ENCODE measurements at regions not wholly inside any gene's neighbourhood (a gene's known extent, or its start where the extent isn't known, plus 50 kb on each side); places are given as distances from the start of the nearest gene placed in this dataset.

DNA sequence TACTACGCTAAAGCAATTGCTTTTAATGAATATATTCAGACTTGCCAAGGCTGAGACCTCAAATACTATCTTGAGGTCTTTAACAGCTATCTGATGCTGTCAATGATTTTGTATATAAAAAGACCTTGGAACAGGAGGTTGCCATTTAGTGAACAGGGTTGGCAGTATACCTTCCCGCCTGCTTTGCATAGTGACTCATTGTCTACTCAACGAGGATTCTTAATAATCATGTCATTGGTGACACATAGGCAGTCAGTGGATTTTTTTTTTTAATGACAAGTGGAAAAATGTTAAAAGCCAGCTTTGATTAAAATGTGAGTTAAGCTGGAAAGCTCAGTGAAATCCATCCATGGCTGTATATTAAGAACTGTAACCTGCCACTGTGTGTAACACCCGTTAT, 164.0 kb downstream of the ASMT start:
- DNase-seq (ENCODE audit: low read depth): no peak
- no peak overlapping the region for H3K4me3 ChIP-seq (ENCODE audit: low read depth, low read length)
- TF ChIP-seq, protein P1, sequence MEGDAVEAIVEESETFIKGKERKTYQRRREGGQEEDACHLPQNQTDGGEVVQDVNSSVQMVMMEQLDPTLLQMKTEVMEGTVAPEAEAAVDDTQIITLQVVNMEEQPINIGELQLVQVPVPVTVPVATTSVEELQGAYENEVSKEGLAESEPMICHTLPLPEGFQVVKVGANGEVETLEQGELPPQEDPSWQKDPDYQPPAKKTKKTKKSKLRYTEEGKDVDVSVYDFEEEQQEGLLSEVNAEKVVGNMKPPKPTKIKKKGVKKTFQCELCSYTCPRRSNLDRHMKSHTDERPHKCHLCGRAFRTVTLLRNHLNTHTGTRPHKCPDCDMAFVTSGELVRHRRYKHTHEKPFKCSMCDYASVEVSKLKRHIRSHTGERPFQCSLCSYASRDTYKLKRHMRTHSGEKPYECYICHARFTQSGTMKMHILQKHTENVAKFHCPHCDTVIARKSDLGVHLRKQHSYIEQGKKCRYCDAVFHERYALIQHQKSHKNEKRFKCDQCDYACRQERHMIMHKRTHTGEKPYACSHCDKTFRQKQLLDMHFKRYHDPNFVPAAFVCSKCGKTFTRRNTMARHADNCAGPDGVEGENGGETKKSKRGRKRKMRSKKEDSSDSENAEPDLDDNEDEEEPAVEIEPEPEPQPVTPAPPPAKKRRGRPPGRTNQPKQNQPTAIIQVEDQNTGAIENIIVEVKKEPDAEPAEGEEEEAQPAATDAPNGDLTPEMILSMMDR (IDR thresholded peaks at IDR 0.05; ENCODE audit: insufficient read depth, low read depth, low read length): no peak

DNA sequence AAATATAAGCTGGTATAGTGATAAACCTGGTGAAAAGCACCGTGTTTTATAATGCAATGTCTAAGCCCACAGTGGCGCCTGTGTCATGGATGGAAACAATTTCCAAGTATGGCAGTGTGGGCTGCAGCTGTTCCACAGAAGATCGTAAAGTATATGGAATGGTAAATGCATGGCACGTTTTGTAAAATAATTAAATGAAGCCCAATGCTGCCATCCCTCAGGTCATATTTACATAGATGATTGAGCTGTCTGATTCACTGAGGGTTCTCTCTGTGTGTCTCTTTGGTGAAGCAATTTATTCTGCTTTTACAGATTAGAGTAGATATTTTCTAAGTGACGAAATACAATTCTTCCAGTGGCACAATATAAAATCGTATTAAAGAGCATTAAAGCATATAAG, 164.8 kb downstream of the ASMT start:
- DNase-seq (ENCODE audit: low read depth): no peak
- TF ChIP-seq, protein P1 (IDR thresholded peaks at IDR 0.05; ENCODE audit: insufficient read depth, low read depth, low read length): no peak
- no peak overlapping the region for H3K4me3 ChIP-seq (ENCODE audit: low read depth, low read length)

DNA sequence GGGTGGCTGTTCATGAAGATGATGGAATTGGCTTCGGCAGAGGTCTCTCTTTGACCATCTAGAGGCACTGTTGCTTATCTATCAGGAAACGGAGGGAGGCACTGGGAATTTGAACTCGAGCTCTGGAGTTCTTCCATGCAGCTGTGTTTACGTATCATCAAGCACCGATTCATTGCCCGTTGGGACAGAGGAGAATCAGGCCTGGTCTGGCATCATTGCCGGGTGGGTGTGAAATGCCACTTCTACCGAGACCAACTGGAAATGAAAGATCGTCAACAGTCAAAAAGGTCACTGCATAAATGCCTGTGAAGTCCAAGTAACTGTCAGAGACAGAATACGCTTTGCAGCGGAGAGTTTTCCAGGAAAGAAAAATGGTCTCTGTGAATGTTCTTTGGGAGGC, 166.9 kb downstream of the ASMT start:
- TF ChIP-seq, protein P1 (IDR thresholded peaks at IDR 0.05; ENCODE audit: insufficient read depth, low read depth, low read length): no peak

DNA sequence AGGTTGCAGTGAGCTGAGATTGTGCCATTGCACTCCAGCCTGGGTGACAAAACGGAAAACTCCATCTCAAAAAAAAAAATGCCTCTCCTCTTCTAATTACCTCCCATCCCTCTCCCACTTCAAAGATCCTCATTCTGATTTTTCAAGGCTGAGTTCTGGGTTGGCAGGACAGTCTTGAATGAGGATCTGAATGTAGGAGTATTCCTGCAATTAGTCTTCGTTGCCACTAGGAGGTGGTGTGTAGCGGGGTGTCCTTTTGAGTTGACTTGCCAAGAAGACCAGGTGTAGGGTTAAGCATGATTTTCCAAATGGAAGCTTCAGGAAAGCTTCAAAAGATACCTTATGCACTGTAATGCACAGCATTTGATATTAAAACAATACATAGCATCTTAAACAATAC, 169.9 kb downstream of the ASMT start:
- DNase-seq (ENCODE audit: low read depth): no peak
- no peak overlapping the region for H3K4me3 ChIP-seq (ENCODE audit: low read depth, low read length)
- TF ChIP-seq, protein P1 (IDR thresholded peaks at IDR 0.05; ENCODE audit: insufficient read depth, low read depth, low read length): no peak

More for the DNA sequence above, 166.9 kb downstream of the ASMT start:
- DNase-seq (ENCODE audit: low read depth): no peak
- H3K4me3 ChIP-seq (ENCODE audit: low read depth, low read length): no peak overlapping the region

DNA sequence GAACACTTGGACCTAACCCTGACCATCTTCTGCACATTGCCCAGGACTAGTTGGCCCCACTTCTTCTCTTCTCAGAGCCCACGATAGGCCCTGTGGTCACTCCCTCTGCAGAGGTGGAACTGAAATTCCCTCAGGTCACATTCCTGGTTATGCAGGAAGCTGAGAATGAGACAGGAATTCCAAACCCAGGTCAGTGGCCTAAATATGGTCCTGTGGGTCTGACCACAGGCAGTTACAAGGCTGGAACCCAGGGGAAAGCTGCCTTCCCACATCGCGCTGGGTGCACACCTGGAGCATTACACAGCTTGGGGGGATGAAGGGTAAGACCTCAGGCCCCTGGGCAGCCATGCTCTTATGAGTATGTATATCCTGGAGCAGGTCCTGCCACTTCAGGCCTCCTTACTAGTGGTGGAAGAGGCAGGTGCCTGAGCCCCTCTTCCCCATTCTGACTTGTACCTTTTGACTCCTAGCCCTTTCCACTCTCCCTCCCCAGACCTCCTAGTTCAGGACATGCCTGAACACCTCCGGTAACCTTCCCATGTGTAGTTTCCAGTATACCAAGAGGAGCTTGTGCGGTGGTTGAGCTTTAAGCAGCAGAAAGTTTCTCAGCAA, 173.5 kb downstream of the ASMT start:
- no peak for DNase-seq (ENCODE audit: low read depth)
- H3K4me3 ChIP-seq (ENCODE audit: low read depth, low read length): no peak overlapping the region
- TF ChIP-seq, protein P1 (IDR thresholded peaks at IDR 0.05; ENCODE audit: insufficient read depth, low read depth, low read length): no peak

DNA sequence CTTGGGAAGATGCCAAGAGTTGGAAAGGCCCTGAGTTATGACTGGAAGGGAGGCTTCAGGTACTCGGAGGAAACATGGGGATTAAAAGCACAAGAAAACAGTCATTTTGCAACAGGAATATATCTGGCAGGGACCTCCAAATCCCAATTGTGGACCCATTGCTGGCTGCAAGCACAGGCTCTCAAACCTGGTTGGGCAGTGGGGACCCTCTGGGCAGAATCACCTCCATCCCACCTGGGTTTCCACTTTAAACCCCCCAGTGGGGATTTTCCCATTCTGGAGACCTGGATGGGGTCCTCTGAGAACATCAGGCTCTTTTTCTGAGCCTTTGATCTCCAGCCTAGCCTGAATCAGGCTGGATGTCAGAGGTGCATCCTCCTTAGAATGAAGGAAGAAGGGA, 177.8 kb downstream of the ASMT start:
- TF ChIP-seq, protein P1 (IDR thresholded peaks at IDR 0.05; ENCODE audit: insufficient read depth, low read depth, low read length): no peak
- no peak for DNase-seq (ENCODE audit: low read depth)
- H3K4me3 ChIP-seq (ENCODE audit: low read depth, low read length): no peak overlapping the region

DNA sequence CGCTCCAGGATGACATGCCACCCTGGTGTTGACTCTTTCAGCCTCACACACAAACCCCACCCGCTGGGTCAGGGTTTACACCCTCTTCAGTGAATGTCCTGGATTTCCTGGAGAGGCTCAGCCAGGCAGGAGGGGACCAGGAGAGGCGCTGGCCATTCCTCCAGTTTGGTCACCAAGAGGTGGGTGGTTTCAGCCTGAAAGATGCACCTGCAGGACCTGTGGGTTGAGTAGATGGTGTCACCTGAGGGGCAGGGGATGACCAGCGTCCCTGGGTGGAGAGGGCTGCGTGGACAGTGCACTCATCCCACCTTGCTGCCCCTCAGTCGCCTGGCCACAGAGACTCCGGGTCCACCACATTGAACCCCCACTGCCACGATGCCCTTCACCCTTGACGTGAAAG, 179.7 kb downstream of the ASMT start:
- TF ChIP-seq, protein P1 (IDR thresholded peaks at IDR 0.05; ENCODE audit: insufficient read depth, low read depth, low read length): no peak
- H3K4me3 ChIP-seq (ENCODE audit: low read depth, low read length): no peak overlapping the region
- DNase-seq (ENCODE audit: low read depth): no peak
